H1 (cell line): ENCODE measurements at regions not wholly inside any gene's neighbourhood (a gene's known extent, or its start where the extent isn't known, plus 50 kb on each side); places are given as distances from the start of the nearest gene placed in this dataset.

Experiments used
- ASH2L ChIP-seq: fragments of 200-600, 300-600 bp; sonication (generic); IDR thresholded peaks from one replicate; pipeline ENCODE4 v1.7.1; 2017; ENCODE audit warnings: low read length
- ATF3 ChIP-seq: IDR thresholded peaks from 2 replicates; pipeline ENCODE4 v1.6.1; 2011; ENCODE audit warnings: low read depth, mild to moderate bottlenecking, low read length; ENCODE audit not compliant: insufficient read depth
- BCL11A ChIP-seq, 2 experiments: IDR thresholded peaks; one replicate each; pipeline ENCODE4 v1.6.1; 2011; ENCODE audit warnings: low read depth in 2 of 2, low read length in 2 of 2, mild to moderate bottlenecking in 2 of 2
- CTCF ChIP-seq, 3 experiments: IDR thresholded peaks; 1 replicate in 2 of 3; 2 replicates in 1 of 3; pipeline versions ENCODE4 v1.5.1 to v1.6.1; 2011; ENCODE audit warnings: low read length in 3 of 3, mild to moderate bottlenecking in 3 of 3, inconsistent platforms in 2 of 3, low read depth in 1 of 3, moderate library complexity in 1 of 3; ENCODE audit not compliant: insufficient read depth in 1 of 3; ENCODE audit errors: control extremely low read depth in 1 of 3
- EP300 ChIP-seq, 2 experiments: IDR thresholded peaks; 1 replicate in 1 of 2; 2 replicates in 1 of 2; pipeline ENCODE4 v1.6.1; 2011 to 2012; ENCODE audit warnings: low read depth in 2 of 2, low read length in 2 of 2, mild to moderate bottlenecking in 2 of 2, borderline replicate concordance in 1 of 2, inconsistent platforms in 1 of 2, moderate library complexity in 1 of 2
- KDM5A ChIP-seq: fragments of 200-600 bp; IDR thresholded peaks from 2 replicates; pipeline ENCODE4 v1.7.1; 2012; ENCODE audit warnings: mild to moderate bottlenecking, low read length, inconsistent platforms, mixed read lengths
- POLR2A ChIP-seq, 2 experiments: IDR thresholded peaks; 1 replicate in 1 of 2; 2 replicates in 1 of 2; pipeline ENCODE4 v1.6.1; 2011; ENCODE audit warnings: low read depth in 2 of 2, low read length in 2 of 2, mild to moderate bottlenecking in 2 of 2; ENCODE audit errors: control extremely low read depth in 1 of 2
- POLR2AphosphoS5 ChIP-seq: IDR thresholded peaks from 2 replicates; pipeline ENCODE4 v1.6.1; 2011; ENCODE audit warnings: low read depth, low read length
- RNF2 ChIP-seq: fragments of 200-900, 300-1000 bp; sonication (generic); IDR thresholded peaks from 2 replicates; pipeline ENCODE4 v1.7.1; 2016; ENCODE audit warnings: borderline replicate concordance, low read depth, mild to moderate bottlenecking, antibody characterized with exemption, low read length; ENCODE audit not compliant: poor library complexity, severe bottlenecking; ENCODE audit errors: missing control alignments
- RXRA ChIP-seq: IDR thresholded peaks from 2 replicates; pipeline ENCODE4 v1.6.1; 2011; ENCODE audit warnings: low read depth, mild to moderate bottlenecking, low read length, moderate library complexity; ENCODE audit not compliant: insufficient read depth
- TBP ChIP-seq: IDR thresholded peaks from 2 replicates; pipeline ENCODE4 v1.6.1; 2011; ENCODE audit warnings: low read depth, low read length, improper control_type of control experiment
- TCF12 ChIP-seq: IDR thresholded peaks from 2 replicates; pipeline ENCODE4 v1.6.1; 2011; ENCODE audit warnings: low read depth, mild to moderate bottlenecking, low read length

- TF ChIP-seq ATF3 = no peak
- no peak for TF ChIP-seq EP300 (IDR thresholded peaks at IDR 0.05; ENCODE audit: borderline replicate concordance in 1 of 2, low read depth in 2 of 2, low read length in 2 of 2)
- TF ChIP-seq RNF2 = no peak
- no peak for TF ChIP-seq POLR2AphosphoS5
- no peak for TF ChIP-seq CTCF (IDR thresholded peaks at IDR 0.05; ENCODE audit: control extremely low read depth in 1 of 3, insufficient read depth in 1 of 3, low read depth in 1 of 3, low read length in 3 of 3)
- TF ChIP-seq KDM5A = no peak
- TF ChIP-seq BCL11A (IDR thresholded peaks at IDR 0.05; ENCODE audit: low read depth in 2 of 2, low read length in 2 of 2) = no peak
- TF ChIP-seq ASH2L = no peak
- TF ChIP-seq RXRA = no peak
- TF ChIP-seq POLR2A (IDR thresholded peaks at IDR 0.05; ENCODE audit: control extremely low read depth in 1 of 2, low read depth in 2 of 2, low read length in 2 of 2) = no peak
- no peak for TF ChIP-seq TCF12
- no peak for TF ChIP-seq TBP
Measured at GRCh38 chr4:181465826-181466225, 777.4 kb upstream of the TENM3 start.
